Endothelial cell (in vitro differentiated cells): ENCODE measurements at regions not wholly inside any gene's neighbourhood (a gene's known extent, or its start where the extent isn't known, plus 50 kb on each side); places are given as distances from the start of the nearest gene placed in this dataset.

Source experiments
- DNase-seq: peaks from one replicate; pipeline ENCODE4 v3.0.0; 2021; ENCODE audit warnings: low spot score
- H3K27ac Mint-ChIP-seq: one replicate; pipeline ENCODE4 v1.8.0; 2021; ENCODE audit warnings: mixed read lengths, inconsistent platforms; ENCODE audit not compliant: unreplicated experiment
- H3K27me3 Mint-ChIP-seq: one replicate; pipeline ENCODE4 v1.8.0; 2021; ENCODE audit warnings: mild to moderate bottlenecking, moderate library complexity, mixed read lengths, inconsistent platforms; ENCODE audit not compliant: unreplicated experiment
- H3K36me3 Mint-ChIP-seq: one replicate; pipeline ENCODE4 v1.8.0; 2021; ENCODE audit warnings: mild to moderate bottlenecking, low read depth, mixed read lengths, inconsistent platforms; ENCODE audit not compliant: unreplicated experiment
- H3K4me1 Mint-ChIP-seq: one replicate; pipeline ENCODE4 v1.8.0; 2021; ENCODE audit warnings: mild to moderate bottlenecking, mixed read lengths, inconsistent platforms; ENCODE audit not compliant: unreplicated experiment
- H3K4me3 Mint-ChIP-seq: one replicate; pipeline ENCODE4 v1.8.0; 2021; ENCODE audit warnings: mild to moderate bottlenecking, mixed read lengths, inconsistent platforms; ENCODE audit not compliant: unreplicated experiment
- H3K9me3 Mint-ChIP-seq: one replicate; pipeline ENCODE4 v1.8.0; 2021; ENCODE audit warnings: mixed read lengths, inconsistent platforms; ENCODE audit not compliant: unreplicated experiment
- CTCF ChIP-seq: fragments of 200-600 bp; sonication (generic); IDR thresholded peaks from one replicate; pipeline ENCODE4 v1.5.0; 2021; ENCODE audit warnings: antibody characterized with exemption; ENCODE audit not compliant: unreplicated experiment

- no peaks in the 10 kb centered on the region for H3K9me3 Mint-ChIP-seq
- no peak overlapping the region for H3K27ac Mint-ChIP-seq
- H3K27me3 Mint-ChIP-seq, result no peaks in the 10 kb centered on the region
- H3K4me3 Mint-ChIP-seq, result no peak overlapping the region
- DNase-seq, result no peak
- TF ChIP-seq CTCF, result no peak
- H3K36me3 Mint-ChIP-seq, result no peaks in the 10 kb centered on the region
- peaks cover 9% of the 10 kb centered on the region for H3K4me1 Mint-ChIP-seq
Observed at GRCh38 chr5:89133129-89133528, 250.1 kb upstream of the MEF2C start.

- Mint-ChIP-seq H3K4me3 (no peak overlapping the region), H3K27ac (no peak overlapping the region), H3K27me3 (no peaks in the 10 kb centered on the region), H3K4me1 (peaks cover 16% of the 10 kb centered on the region), H3K9me3 (no peaks in the 10 kb centered on the region), H3K36me3 (no peaks in the 10 kb centered on the region)
- DNase-seq, result no peak
- no peak for TF ChIP-seq CTCF
Observed at GRCh38 chr5:89130851-89131250, 247.9 kb upstream of the MEF2C start.

- DNase-seq, result no peak
- Mint-ChIP-seq H3K9me3 (no peaks in the 10 kb centered on the region), H3K27ac (no peak overlapping the region), H3K36me3 (no peaks in the 10 kb centered on the region), H3K27me3 (no peaks in the 10 kb centered on the region), H3K4me1 (peaks cover 16% of the 10 kb centered on the region), H3K4me3 (no peak overlapping the region)
- TF ChIP-seq CTCF, result no peak
Observed at GRCh38 chr5:89129941-89130340, 247.0 kb upstream of the MEF2C start.

GRCh38 chr5:89128906-89129625 lies 246.1 kb upstream of the MEF2C start:
- no peaks in the 10 kb centered on the region for H3K36me3 Mint-ChIP-seq
- no peak for TF ChIP-seq CTCF
- no peak overlapping the region for H3K4me3 Mint-ChIP-seq
- no peak overlapping the region for H3K27ac Mint-ChIP-seq
- no peaks in the 10 kb centered on the region for H3K27me3 Mint-ChIP-seq
- H3K9me3 Mint-ChIP-seq, result no peaks in the 10 kb centered on the region
- DNase-seq, result no peak
- peaks cover 16% of the 10 kb centered on the region for H3K4me1 Mint-ChIP-seq

- Mint-ChIP-seq H3K27ac (no peak overlapping the region), H3K4me1 (peaks cover 16% of the 10 kb centered on the region)
Observed at GRCh38 chr5:89128092-89128491, 245.1 kb upstream of the MEF2C start.

More at GRCh38 chr5:89128092-89128491, 245.1 kb upstream of the MEF2C start:
- Mint-ChIP-seq H3K36me3 (no peaks in the 10 kb centered on the region), H3K9me3 (no peaks in the 10 kb centered on the region), H3K4me3 (no peak overlapping the region), H3K27me3 (no peaks in the 10 kb centered on the region)
- no peak for TF ChIP-seq CTCF
- DNase-seq, result no peak
